GM18502 (cell line): ENCODE measurements at regions not wholly inside any gene's neighbourhood (a gene's known extent, or its start where the extent isn't known, plus 50 kb on each side); places are given as distances from the start of the nearest gene placed in this dataset.
"Not testable (repeated sequence)": the region's sequence is repeated elsewhere in the genome, so short reads cannot be mapped to it uniquely, and the experiment has no call there.

Experiments
- ATAC-seq: cut with Tn5 transposase; IDR thresholded peaks from one replicate; pipeline ENCODE4 v1.9.1; 2021; ENCODE audit warnings: mild to moderate bottlenecking; ENCODE audit not compliant: unreplicated experiment, poor library complexity

GRCh38 chr16:85526185-85526974, 86.7 kb upstream of the GSE1 start:
- ATAC-seq, result no peak

DNA sequence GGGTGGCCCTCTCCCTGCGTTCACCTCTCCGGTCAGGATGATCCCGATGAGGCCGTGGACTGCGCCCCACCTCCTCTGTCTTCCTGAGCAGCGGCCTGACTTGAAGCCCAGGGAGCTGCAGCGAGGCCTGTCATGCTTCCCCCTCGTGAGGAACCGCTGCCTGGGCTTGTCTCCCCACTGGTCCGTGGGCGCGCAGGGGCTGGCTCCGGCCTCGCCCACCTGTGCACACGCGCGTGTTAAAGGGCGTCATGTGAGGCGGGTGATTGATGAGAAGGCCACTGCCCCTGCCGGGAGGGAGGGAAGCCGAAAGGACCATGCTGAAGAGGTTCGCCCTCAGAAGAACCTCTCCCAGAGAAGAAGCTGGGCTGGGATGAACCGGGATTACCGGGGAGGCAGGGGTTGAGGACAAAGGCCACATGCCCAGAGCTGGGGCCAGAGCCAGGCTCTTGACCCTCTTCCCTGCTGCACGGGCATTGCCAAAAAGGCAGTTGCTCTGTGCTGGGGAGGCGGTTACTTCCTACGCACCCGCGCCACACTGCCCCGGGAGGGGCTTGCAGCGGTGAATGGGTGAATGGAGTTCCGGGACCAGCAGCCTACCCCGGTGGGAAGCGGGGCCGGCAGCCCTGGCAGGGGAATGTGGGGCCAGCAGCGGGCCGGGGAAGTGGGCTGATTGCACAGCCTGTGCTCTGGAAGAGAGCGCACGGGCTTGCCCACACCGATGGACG, 85.9 kb upstream of the GSE1 start:
- ATAC-seq, result no peak

DNA sequence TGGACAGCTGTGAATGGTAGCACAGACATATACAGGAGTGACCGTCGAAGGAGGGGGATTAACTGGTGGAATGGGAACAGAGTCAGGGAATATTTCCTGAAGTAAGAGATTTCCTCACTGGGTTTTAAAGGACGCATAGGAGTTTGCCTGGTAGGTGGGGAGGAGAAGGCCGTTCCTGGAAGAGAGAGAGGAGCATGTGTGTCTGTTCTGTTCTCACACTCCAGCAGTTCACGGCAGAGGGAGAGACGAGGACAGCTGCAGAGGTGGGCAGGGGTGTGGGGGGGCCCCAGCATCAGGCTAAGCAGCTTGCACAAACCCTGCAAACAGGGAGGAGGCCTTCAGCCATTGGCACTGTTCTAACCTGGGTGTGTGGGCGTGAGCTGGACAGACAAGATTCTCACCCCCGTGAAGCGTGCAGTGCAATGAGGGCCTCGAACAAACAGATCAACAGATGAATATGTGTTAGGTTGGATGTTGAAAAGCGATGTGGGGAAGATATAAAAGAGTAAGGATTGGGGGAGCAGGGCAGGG, 85.3 kb upstream of the GSE1 start:
- ATAC-seq, result no peak

- ATAC-seq, result no peak
Observed at GRCh38 chr16:85528528-85529387, 84.4 kb upstream of the GSE1 start.

- no peak for ATAC-seq
Observed at GRCh38 chr16:85529489-85530369, 83.4 kb upstream of the GSE1 start.

DNA sequence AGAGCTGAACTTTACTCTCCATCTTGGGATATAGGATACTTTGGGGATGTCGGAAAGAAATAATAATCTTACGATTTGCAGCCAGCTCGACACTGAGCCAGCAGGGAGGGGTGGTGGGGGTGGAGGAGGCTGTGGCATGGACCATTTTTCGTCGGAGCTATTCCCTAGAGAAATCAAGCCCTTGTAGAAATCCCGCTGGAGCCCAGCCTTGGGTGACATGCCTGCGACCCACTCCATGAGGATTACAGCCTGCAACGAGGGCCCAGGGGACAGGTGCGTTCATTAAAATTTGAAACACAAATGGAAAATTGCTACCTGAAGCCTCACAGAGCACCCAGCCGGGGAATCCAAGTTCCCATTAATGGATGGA, 82.8 kb upstream of the GSE1 start:
- no peak for ATAC-seq

- no peak for ATAC-seq
Observed at GRCh38 chr16:85531516-85531915, 81.6 kb upstream of the GSE1 start.

GRCh38 chr16:85532147-85532546, 81.0 kb upstream of the GSE1 start:
- ATAC-seq, result no peak

- not testable (repeated sequence) for ATAC-seq
Observed at GRCh38 chr16:85533593-85533992, 79.5 kb upstream of the GSE1 start.

GRCh38 chr16:85534536-85535351, 78.4 kb upstream of the GSE1 start:
- no peak for ATAC-seq

DNA sequence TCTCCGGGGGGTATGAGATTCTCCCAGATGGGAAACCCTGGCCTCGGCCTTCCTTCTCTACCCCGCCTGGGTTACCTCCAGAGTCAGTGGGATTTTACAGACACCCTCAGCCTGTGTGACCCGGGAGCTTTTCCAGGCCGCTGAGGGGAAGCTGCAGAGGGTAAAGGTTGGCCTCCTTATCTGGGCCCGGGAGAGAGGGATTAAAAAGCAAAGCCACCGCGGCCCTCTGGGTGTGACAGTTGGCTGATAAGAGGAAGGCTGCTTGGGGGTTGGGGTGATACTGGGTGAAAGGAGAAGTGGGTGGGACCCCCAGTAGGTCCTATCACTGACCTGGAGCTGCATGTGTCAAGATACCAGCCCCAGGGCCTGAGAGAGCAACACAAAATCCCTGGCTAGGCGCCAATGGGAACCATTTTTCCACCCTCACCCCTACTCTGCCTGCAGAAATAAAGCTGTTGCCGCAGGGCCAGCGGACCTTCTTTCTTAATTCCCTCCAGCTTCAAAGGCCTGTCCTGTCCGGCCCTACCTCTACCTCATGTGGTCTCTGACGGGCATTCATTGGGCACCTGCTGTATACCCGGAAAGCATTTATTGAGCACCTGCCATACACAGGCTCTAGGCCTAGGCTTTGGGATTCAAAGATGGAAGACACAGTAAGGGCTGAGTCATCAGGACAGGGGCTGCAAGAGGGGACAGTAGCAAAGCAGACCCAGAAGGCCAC, 77.6 kb upstream of the GSE1 start:
- ATAC-seq, result no peak

DNA sequence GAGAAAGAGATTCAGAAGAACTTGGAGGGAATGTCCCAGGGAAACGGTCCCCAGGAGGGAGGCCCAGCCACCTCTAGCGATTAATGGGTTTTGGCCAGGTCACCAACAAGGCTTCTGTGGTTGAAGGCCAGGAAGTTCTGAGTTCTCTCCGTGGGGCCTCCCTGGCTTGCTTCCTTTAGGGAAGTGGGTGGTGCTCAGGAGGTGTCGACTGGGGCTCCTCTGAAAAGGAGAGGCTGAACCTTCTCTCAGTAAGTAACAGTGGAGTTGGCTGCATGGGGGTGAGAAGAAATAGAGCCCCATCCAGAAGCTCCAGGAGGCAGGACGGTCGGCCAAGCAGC, 77.1 kb upstream of the GSE1 start:
- no peak for ATAC-seq

- no peak for ATAC-seq
Observed at GRCh38 chr16:85536411-85537330, 76.5 kb upstream of the GSE1 start.

- no peak for ATAC-seq
Observed at GRCh38 chr16:85537331-85537788, 75.8 kb upstream of the GSE1 start.

DNA sequence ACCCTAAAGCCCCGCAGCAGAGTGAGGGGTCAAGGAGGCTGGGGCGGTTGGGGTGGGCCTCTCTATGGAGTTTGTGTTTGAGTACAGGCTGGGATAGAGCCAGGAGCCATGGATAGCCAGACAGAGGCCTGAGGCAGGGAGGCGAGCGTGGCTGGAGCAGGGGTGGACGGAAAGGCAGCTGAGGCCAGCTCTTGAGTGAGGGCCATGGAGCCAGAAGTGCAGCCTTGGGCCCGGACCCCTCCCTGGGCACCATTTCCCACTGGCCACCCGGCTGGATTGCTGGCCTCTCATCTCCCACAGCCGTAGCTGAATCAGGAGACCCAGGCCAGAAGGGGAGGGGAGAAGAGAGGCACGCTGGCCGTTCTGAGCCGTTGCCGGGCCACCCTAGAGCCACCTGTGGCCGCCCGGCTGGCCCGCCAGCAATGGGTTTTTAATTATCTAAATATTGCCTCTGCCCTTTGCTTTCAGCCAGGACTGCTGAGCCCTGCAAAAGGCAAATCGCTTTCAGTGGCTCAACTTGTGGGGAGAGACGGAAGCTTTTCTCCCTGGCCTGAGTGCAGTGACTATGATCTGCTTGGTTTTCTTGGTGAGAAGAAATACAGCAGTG, 75.2 kb upstream of the GSE1 start:
- ATAC-seq, result no peak

DNA sequence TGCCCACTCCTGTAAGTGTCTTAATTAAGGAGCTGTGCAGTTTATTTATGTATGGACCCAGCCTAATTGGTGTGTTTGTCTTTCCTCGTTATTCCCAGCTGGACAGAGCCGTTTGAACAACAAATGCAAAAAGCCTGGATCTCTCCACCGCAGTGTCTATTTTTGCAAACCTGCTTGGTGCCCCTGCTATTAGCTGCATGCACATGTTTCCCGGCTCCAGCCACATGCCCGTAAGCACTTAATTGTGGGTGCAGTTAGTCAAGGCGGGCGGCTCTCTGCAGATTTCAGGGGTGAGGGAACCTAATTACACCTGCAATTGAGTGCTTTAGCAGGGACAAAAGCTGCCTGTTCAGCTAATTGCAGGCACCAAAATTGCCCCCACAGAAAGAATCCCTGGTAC, 74.0 kb upstream of the GSE1 start:
- no peak for ATAC-seq
